ENCODE measurements at regions not wholly inside any gene's neighbourhood (a gene's known extent, or its start where the extent isn't known, plus 50 kb on each side); places are given as distances from the start of the nearest gene placed in this dataset.

GRCh38 chr15:69903470-69904469 is 193.9 kb downstream of the TLE3 start (continued):
- TF ChIP-seq, protein P1, sequence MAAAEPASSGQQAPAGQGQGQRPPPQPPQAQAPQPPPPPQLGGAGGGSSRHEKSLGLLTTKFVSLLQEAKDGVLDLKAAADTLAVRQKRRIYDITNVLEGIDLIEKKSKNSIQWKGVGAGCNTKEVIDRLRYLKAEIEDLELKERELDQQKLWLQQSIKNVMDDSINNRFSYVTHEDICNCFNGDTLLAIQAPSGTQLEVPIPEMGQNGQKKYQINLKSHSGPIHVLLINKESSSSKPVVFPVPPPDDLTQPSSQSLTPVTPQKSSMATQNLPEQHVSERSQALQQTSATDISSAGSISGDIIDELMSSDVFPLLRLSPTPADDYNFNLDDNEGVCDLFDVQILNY (CRISPR knock-in tag; IDR thresholded peaks at IDR 0.05), result no peak
- no peak for TF ChIP-seq FOXK1 (CRISPR knock-in tag; IDR thresholded peaks at IDR 0.05)
- no peak for TF ChIP-seq HMGA2 (CRISPR knock-in tag; IDR thresholded peaks at IDR 0.05)
- TF ChIP-seq ELF4 (CRISPR knock-in tag; IDR thresholded peaks at IDR 0.05; ENCODE audit: low read depth), result no peak
- no peak for TF ChIP-seq ZNF512 (CRISPR knock-in tag; IDR thresholded peaks at IDR 0.05; ENCODE audit: borderline replicate concordance)
- TF ChIP-seq, protein P2, sequence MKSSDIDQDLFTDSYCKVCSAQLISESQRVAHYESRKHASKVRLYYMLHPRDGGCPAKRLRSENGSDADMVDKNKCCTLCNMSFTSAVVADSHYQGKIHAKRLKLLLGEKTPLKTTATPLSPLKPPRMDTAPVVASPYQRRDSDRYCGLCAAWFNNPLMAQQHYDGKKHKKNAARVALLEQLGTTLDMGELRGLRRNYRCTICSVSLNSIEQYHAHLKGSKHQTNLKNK (CRISPR knock-in tag; IDR thresholded peaks at IDR 0.05), result no peak

GRCh38 chr15:69906256-69907185 is 191.2 kb downstream of the TLE3 start:
- Mint-ChIP-seq H3K36me3 (no peaks in the 10 kb centered on the region), H3K27me3 (ENCODE audit: low read depth) (peaks cover 11% of the 10 kb centered on the region), H3K4me3 (no peak overlapping the region), H3K9me3 (peaks cover 5% of the 10 kb centered on the region), H3K4me1 (peaks cover 28% of the 10 kb centered on the region), H3K27ac (no peak overlapping the region)
- POLR2A ChIA-PET, result interaction anchor here (0.7 kb wide), 1 partner anchor 180 kb away, joined by 3 read pairs; no protein-coding TSS in a partner anchor
- DNase-seq (ENCODE audit: low spot score) (no peak), ATAC-seq (no peak)
- TF ChIP-seq, protein P3, sequence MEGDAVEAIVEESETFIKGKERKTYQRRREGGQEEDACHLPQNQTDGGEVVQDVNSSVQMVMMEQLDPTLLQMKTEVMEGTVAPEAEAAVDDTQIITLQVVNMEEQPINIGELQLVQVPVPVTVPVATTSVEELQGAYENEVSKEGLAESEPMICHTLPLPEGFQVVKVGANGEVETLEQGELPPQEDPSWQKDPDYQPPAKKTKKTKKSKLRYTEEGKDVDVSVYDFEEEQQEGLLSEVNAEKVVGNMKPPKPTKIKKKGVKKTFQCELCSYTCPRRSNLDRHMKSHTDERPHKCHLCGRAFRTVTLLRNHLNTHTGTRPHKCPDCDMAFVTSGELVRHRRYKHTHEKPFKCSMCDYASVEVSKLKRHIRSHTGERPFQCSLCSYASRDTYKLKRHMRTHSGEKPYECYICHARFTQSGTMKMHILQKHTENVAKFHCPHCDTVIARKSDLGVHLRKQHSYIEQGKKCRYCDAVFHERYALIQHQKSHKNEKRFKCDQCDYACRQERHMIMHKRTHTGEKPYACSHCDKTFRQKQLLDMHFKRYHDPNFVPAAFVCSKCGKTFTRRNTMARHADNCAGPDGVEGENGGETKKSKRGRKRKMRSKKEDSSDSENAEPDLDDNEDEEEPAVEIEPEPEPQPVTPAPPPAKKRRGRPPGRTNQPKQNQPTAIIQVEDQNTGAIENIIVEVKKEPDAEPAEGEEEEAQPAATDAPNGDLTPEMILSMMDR (IDR thresholded peaks at IDR 0.05), result no peak
- TF ChIP-seq NR1H2 (CRISPR knock-in tag; IDR thresholded peaks at IDR 0.05), result no peak
- no peak for TF ChIP-seq AR (CRISPR knock-in tag; IDR thresholded peaks at IDR 0.05)
- no peak for TF ChIP-seq ZNF281 (CRISPR knock-in tag; IDR thresholded peaks at IDR 0.05)
- TF ChIP-seq TEAD1 (CRISPR knock-in tag; IDR thresholded peaks at IDR 0.05), result no peak
- no peak for TF ChIP-seq SP1 (CRISPR knock-in tag; conservative IDR thresholded peaks at IDR 0.05)
- TF ChIP-seq JAZF1 (CRISPR knock-in tag; IDR thresholded peaks at IDR 0.05), result no peak
- no peak for TF ChIP-seq ATF3 (CRISPR knock-in tag; conservative IDR thresholded peaks at IDR 0.05)
- TF ChIP-seq PRDM15 (CRISPR knock-in tag; IDR thresholded peaks at IDR 0.05), result no peak
- TF ChIP-seq FOXK1 (CRISPR knock-in tag; IDR thresholded peaks at IDR 0.05), result no peak
- TF ChIP-seq ZNF671 (CRISPR knock-in tag; IDR thresholded peaks at IDR 0.05), result no peak
- CTCF ChIA-PET, result no interaction called here

Measured in WTC11 (cell line).